H1 (cell line): ENCODE measurements at regions not wholly inside any gene's neighbourhood (a gene's known extent, or its start where the extent isn't known, plus 50 kb on each side); places are given as distances from the start of the nearest gene placed in this dataset.

Source experiments
- CEBPB ChIP-seq: IDR thresholded peaks from 2 replicates; pipeline ENCODE4 v1.6.1; 2012; ENCODE audit warnings: low read depth, low read length
- CREB1 ChIP-seq: IDR thresholded peaks from 2 replicates; pipeline ENCODE4 v1.6.1; 2012; ENCODE audit warnings: inconsistent platforms
- EZH2 ChIP-seq: fragments of 200-600 bp; sonication (generic); IDR thresholded peaks from 2 replicates; pipeline ENCODE4 v1.7.1; 2012; ENCODE audit warnings: low read depth, mild to moderate bottlenecking, moderate library complexity, low read length, inconsistent platforms; ENCODE audit not compliant: severe bottlenecking
- HDAC6 ChIP-seq: IDR thresholded peaks from one replicate; pipeline ENCODE4 v1.7.1; 2012; ENCODE audit warnings: low read depth, mild to moderate bottlenecking, inconsistent platforms, low read length, moderate library complexity
- NRF1 ChIP-seq: IDR thresholded peaks from 2 replicates; pipeline ENCODE4 v1.6.1; 2011; ENCODE audit warnings: mild to moderate bottlenecking, low read depth, low read length, improper control_type of control experiment
- POLR2A ChIP-seq, 2 experiments: IDR thresholded peaks; 1 replicate in 1 of 2; 2 replicates in 1 of 2; pipeline ENCODE4 v1.6.1; 2011; ENCODE audit warnings: low read depth in 2 of 2, low read length in 2 of 2, mild to moderate bottlenecking in 2 of 2; ENCODE audit errors: control extremely low read depth in 1 of 2
- SAP30 ChIP-seq: fragments of 300-600 bp; sonication (generic); IDR thresholded peaks from 2 replicates; pipeline ENCODE4 v1.7.1; 2012; ENCODE audit warnings: low read length, moderate library complexity, mild to moderate bottlenecking, inconsistent platforms; ENCODE audit not compliant: insufficient read depth, insufficient replicate concordance
- SP1 ChIP-seq: IDR thresholded peaks from 2 replicates; pipeline ENCODE4 v1.6.1; 2011; ENCODE audit warnings: low read depth, low read length
- ZNF274 ChIP-seq: IDR thresholded peaks from 2 replicates; pipeline ENCODE4 v1.7.0; 2012; ENCODE audit warnings: low read length, borderline replicate concordance; ENCODE audit errors: extremely low read depth
- TF ChIP-seq, protein P1 (sequence below), 3 experiments: IDR thresholded peaks; 1 replicate in 2 of 3; 2 replicates in 1 of 3; pipeline versions ENCODE4 v1.5.1 to v1.6.1; 2011; ENCODE audit warnings: low read length in 3 of 3, mild to moderate bottlenecking in 3 of 3, inconsistent platforms in 2 of 3, low read depth in 1 of 3, moderate library complexity in 1 of 3; ENCODE audit not compliant: insufficient read depth in 1 of 3; ENCODE audit errors: control extremely low read depth in 1 of 3
- TF ChIP-seq, protein P2 (sequence below): IDR thresholded peaks from 2 replicates; pipeline ENCODE4 v1.6.1; 2012; ENCODE audit warnings: inconsistent platforms
- TF ChIP-seq, protein P3 (sequence below): IDR thresholded peaks from 2 replicates; pipeline ENCODE4 v1.6.1; 2011; ENCODE audit warnings: low read length, improper control_type of control experiment

DNA sequence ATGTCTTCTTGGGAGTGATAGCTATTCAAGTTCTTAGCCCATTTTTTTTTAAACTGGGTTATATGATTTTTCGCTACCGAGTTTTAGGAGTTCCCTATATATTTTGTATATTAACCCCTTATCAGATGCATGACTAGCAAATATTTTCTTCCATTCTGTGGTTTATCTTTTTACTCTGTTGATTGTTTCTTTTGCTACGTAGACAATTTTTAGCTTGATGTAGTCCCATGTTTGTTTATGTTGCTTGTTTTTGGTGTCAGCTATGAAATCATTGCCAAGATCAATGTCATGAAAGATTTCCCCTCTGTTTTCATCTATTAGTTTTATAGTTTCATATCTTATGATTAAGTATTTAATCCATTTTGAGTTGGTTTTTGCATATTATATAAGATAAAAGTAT, 480.5 kb downstream of the CDH11 start:
- no peak for TF ChIP-seq EZH2
- no peak for TF ChIP-seq CEBPB
- TF ChIP-seq, protein P1, sequence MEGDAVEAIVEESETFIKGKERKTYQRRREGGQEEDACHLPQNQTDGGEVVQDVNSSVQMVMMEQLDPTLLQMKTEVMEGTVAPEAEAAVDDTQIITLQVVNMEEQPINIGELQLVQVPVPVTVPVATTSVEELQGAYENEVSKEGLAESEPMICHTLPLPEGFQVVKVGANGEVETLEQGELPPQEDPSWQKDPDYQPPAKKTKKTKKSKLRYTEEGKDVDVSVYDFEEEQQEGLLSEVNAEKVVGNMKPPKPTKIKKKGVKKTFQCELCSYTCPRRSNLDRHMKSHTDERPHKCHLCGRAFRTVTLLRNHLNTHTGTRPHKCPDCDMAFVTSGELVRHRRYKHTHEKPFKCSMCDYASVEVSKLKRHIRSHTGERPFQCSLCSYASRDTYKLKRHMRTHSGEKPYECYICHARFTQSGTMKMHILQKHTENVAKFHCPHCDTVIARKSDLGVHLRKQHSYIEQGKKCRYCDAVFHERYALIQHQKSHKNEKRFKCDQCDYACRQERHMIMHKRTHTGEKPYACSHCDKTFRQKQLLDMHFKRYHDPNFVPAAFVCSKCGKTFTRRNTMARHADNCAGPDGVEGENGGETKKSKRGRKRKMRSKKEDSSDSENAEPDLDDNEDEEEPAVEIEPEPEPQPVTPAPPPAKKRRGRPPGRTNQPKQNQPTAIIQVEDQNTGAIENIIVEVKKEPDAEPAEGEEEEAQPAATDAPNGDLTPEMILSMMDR (IDR thresholded peaks at IDR 0.05; ENCODE audit: control extremely low read depth in 1 of 3, insufficient read depth in 1 of 3, low read depth in 1 of 3, low read length in 3 of 3) = no peak
- TF ChIP-seq POLR2A (IDR thresholded peaks at IDR 0.05; ENCODE audit: control extremely low read depth in 1 of 2, low read depth in 2 of 2, low read length in 2 of 2) = no peak
- no peak for TF ChIP-seq CREB1
- TF ChIP-seq ZNF274 = no peak
- TF ChIP-seq HDAC6 = no peak
- TF ChIP-seq, protein P2, sequence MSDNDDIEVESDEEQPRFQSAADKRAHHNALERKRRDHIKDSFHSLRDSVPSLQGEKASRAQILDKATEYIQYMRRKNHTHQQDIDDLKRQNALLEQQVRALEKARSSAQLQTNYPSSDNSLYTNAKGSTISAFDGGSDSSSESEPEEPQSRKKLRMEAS = no peak
- TF ChIP-seq, protein P3, sequence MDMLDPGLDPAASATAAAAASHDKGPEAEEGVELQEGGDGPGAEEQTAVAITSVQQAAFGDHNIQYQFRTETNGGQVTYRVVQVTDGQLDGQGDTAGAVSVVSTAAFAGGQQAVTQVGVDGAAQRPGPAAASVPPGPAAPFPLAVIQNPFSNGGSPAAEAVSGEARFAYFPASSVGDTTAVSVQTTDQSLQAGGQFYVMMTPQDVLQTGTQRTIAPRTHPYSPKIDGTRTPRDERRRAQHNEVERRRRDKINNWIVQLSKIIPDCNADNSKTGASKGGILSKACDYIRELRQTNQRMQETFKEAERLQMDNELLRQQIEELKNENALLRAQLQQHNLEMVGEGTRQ = no peak
- no peak for TF ChIP-seq SP1
- TF ChIP-seq SAP30 = no peak
- TF ChIP-seq NRF1 = no peak
